ENCODE measurements at regions not wholly inside any gene's neighbourhood (a gene's known extent, or its start where the extent isn't known, plus 50 kb on each side); places are given as distances from the start of the nearest gene placed in this dataset.
"Not testable (repeated sequence)": the region's sequence is repeated elsewhere in the genome, so short reads cannot be mapped to it uniquely, and the experiment has no call there.

GRCh38 chr4:38302910-38303309 lies 342.7 kb downstream of the PTTG2 start:
- TF ChIP-seq ZNF274 (IDR thresholded peaks at IDR 0.05; ENCODE audit: low read depth, low read length): no peak
- H3K4me3 ChIP-seq (ENCODE audit: low read length): no peak overlapping the region

GRCh38 chr4:38304460-38304859 lies 344.3 kb downstream of the PTTG2 start:
- H3K4me3 ChIP-seq (ENCODE audit: low read length): not testable (repeated sequence)

GRCh38 chr4:38306482-38307071 lies 346.4 kb downstream of the PTTG2 start:
- no peak for TF ChIP-seq ZNF274 (IDR thresholded peaks at IDR 0.05; ENCODE audit: low read depth, low read length)
- H3K4me3 ChIP-seq (ENCODE audit: low read length): no peak overlapping the region; the same call in 1 of the 2 replicates

- no peak for TF ChIP-seq ZNF274 (IDR thresholded peaks at IDR 0.05; ENCODE audit: low read depth, low read length)
- no peak overlapping the region for H3K4me3 ChIP-seq (ENCODE audit: low read length)
These were observed 348.6 kb downstream of the PTTG2 start for GRCh38 chr4:38308728-38309311.

- no peak for TF ChIP-seq ZNF274 (IDR thresholded peaks at IDR 0.05; ENCODE audit: low read depth, low read length)
These were observed 349.3 kb downstream of the PTTG2 start for GRCh38 chr4:38309471-38309870.

GRCh38 chr4:38310446-38311043 lies 350.3 kb downstream of the PTTG2 start:
- H3K4me3 ChIP-seq (ENCODE audit: low read length): no peak overlapping the region; the same call in 1 of the 2 replicates
- TF ChIP-seq ZNF274 (IDR thresholded peaks at IDR 0.05; ENCODE audit: low read depth, low read length): no peak

More at GRCh38 chr4:38309471-38309870, 349.3 kb downstream of the PTTG2 start:
- H3K4me3 ChIP-seq (ENCODE audit: low read length): no peak overlapping the region

GRCh38 chr4:38311495-38312126 lies 351.4 kb downstream of the PTTG2 start:
- no peak overlapping the region for H3K4me3 ChIP-seq (ENCODE audit: low read length)
- no peak for TF ChIP-seq ZNF274 (IDR thresholded peaks at IDR 0.05; ENCODE audit: low read depth, low read length)

GRCh38 chr4:38313175-38313574 lies 350.8 kb upstream of the KLF3 start:
- no peak for TF ChIP-seq ZNF274 (IDR thresholded peaks at IDR 0.05; ENCODE audit: low read depth, low read length)
- no peak overlapping the region for H3K4me3 ChIP-seq (ENCODE audit: low read length)

- no peak overlapping the region for H3K4me3 ChIP-seq (ENCODE audit: low read length)
These were observed 349.9 kb upstream of the KLF3 start for GRCh38 chr4:38313999-38314561.

GRCh38 chr4:38314663-38315062 lies 349.3 kb upstream of the KLF3 start:
- no peak for TF ChIP-seq ZNF274 (IDR thresholded peaks at IDR 0.05; ENCODE audit: low read depth, low read length)
- no peak overlapping the region for H3K4me3 ChIP-seq (ENCODE audit: low read length)

More at GRCh38 chr4:38313999-38314561, 349.9 kb upstream of the KLF3 start:
- no peak for TF ChIP-seq ZNF274 (IDR thresholded peaks at IDR 0.05; ENCODE audit: low read depth, low read length)

- no peak overlapping the region for H3K4me3 ChIP-seq (ENCODE audit: low read length)
- no peak for TF ChIP-seq ZNF274 (IDR thresholded peaks at IDR 0.05; ENCODE audit: low read depth, low read length)
These were observed 348.7 kb upstream of the KLF3 start for GRCh38 chr4:38315286-38315685.

GRCh38 chr4:38316045-38316444 lies 348.0 kb upstream of the KLF3 start:
- TF ChIP-seq ZNF274 (IDR thresholded peaks at IDR 0.05; ENCODE audit: low read depth, low read length): no peak
- H3K4me3 ChIP-seq (ENCODE audit: low read length): no peak overlapping the region

- no peak overlapping the region for H3K4me3 ChIP-seq (ENCODE audit: low read length)
- TF ChIP-seq ZNF274 (IDR thresholded peaks at IDR 0.05; ENCODE audit: low read depth, low read length): no peak
These were observed 346.8 kb upstream of the KLF3 start for GRCh38 chr4:38317041-38317674.

Measured in GM08714 (cell line).